ENCODE measurements at regions not wholly inside any gene's neighbourhood (a gene's known extent, or its start where the extent isn't known, plus 50 kb on each side); places are given as distances from the start of the nearest gene placed in this dataset.

DNA sequence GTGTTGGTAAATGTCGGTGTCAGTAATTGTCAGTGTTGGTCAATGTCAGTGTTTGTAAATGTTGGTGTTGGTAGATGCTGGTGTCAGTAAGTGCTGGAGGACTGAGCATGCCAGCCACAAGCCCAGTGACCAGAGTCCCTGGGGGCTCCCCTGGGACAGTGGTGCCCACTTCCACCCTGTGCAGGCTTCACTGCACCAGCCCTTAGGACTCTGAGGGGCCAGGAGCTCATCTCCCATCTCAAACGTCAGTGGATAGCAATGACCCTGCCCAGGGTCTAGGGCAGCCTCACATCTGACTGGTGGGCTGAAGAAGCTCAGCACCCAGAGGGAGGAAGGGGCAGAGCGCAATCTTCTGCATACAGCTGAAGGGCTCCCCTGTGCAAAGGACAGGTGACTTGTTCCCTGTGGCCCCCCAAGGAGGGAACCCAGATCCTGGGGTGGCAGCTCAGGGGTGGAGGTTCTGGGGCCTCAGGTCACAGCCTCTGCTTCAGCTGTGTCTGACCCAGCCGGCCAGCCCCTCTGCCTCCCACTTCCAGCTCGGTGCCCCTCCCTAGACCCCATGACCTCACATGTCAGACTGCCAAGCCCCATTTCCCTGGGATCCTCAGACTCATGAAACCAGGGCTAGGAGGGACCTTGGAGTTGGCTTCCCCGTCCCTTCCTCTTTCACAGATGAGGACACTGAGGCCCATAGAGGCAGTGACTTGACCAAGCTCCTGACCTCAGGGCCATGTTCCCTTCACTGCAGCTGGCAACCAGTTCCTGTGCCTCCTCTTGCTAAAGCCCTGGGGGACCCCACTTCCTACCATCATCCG, 138.4 kb downstream of the CRYBB2 start:
- no peaks in the 10 kb centered on the region for H3K9me3 ChIP-seq (ENCODE audit: low read length)
- H3K4me3 ChIP-seq (ENCODE audit: low read length), result no peak overlapping the region
- POLR2A ChIA-PET (ENCODE audit: unreplicated experiment), result interaction anchor here (0.6 kb wide), 1 partner anchor 46 kb away, joined by 3 read pairs; no protein-coding TSS in a partner anchor
- TF ChIP-seq, protein P1, sequence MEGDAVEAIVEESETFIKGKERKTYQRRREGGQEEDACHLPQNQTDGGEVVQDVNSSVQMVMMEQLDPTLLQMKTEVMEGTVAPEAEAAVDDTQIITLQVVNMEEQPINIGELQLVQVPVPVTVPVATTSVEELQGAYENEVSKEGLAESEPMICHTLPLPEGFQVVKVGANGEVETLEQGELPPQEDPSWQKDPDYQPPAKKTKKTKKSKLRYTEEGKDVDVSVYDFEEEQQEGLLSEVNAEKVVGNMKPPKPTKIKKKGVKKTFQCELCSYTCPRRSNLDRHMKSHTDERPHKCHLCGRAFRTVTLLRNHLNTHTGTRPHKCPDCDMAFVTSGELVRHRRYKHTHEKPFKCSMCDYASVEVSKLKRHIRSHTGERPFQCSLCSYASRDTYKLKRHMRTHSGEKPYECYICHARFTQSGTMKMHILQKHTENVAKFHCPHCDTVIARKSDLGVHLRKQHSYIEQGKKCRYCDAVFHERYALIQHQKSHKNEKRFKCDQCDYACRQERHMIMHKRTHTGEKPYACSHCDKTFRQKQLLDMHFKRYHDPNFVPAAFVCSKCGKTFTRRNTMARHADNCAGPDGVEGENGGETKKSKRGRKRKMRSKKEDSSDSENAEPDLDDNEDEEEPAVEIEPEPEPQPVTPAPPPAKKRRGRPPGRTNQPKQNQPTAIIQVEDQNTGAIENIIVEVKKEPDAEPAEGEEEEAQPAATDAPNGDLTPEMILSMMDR (conservative IDR thresholded peaks at IDR 0.05; ENCODE audit: low read depth, low read length), result no peak
- TF ChIP-seq EZH2phosphoT487 (IDR thresholded peaks at IDR 0.05; ENCODE audit: borderline replicate concordance, low read length), result no peak
- TF ChIP-seq EZH2 (IDR thresholded peaks at IDR 0.05; ENCODE audit: low read length, unreplicated experiment), result no peak
- peaks cover 9% of the 10 kb centered on the region; the same call in 1 of the 2 replicates for H3K36me3 ChIP-seq (ENCODE audit: low read depth, low read length)
- no peak overlapping the region for H3K9ac ChIP-seq (ENCODE audit: low read length)
- intact Hi-C loops (cut with micrococcal nuclease), result no loop called here
- no peak overlapping the region for H3K4me2 ChIP-seq (ENCODE audit: low read length)
- H3K4me1 ChIP-seq (ENCODE audit: insufficient read depth, low read length), result no peaks in the 10 kb centered on the region
- BruUV-seq (replicated peaks), result no TSS peak
- no peaks in the 10 kb centered on the region for H3K27me3 ChIP-seq (ENCODE audit: low read length)
- DNase-seq (no peak), ATAC-seq (no peak)
- H4K20me1 ChIP-seq (ENCODE audit: low read length), result no peaks in the 10 kb centered on the region
- H3K79me2 ChIP-seq (ENCODE audit: low read length), result peaks cover 8% of the 10 kb centered on the region
- CTCF ChIA-PET, result no interaction called here
- no peaks in the 10 kb centered on the region for H3K9me2 ChIP-seq (replicated peaks; ENCODE audit: low read length)
- no peaks in the 10 kb centered on the region for H3F3A ChIP-seq (ENCODE audit: low read length, unreplicated experiment)
- H3K27ac ChIP-seq (ENCODE audit: low read length), result no peak overlapping the region
- H2AFZ ChIP-seq (ENCODE audit: low read length), result no peak overlapping the region

DNA sequence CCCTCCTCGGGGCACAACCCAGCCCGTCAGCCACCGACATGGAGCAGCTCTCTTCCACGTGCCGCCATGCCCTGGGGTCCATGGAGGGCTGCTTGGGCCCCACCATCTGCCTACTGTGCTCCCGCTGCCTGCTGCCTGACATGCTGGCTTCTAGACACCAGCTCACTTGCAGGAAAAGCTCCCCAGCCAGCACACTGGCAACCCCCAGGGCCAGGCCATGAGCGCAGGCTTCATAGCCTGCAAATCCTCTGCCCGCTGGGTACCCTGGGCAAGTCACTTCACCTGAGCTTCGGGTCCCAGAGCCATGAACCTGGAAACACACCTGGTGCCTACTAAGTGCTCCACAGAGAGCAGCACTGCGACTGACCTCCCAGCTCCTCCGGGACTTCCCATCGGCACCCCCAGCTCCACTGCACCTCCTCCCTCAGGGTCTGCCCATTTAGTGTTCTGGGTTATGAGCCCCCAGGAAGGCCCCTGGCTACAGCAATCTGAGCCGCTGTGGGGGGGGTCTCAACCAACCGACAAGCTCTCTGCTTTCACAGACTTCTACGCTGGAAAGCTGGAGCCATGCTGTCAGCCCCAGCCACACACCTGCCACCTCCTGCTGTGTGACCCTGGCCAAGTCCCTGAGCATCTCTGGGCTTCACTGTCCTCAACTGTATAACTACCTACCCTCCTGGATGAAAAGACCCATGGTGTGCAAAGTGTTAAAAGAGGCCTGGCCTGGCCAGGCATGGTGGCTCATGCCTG, 139.2 kb downstream of the CRYBB2 start:
- H3K4me3 ChIP-seq (ENCODE audit: low read length), result no peak overlapping the region
- POLR2A ChIA-PET (ENCODE audit: unreplicated experiment), result no interaction called here
- intact Hi-C loops (cut with micrococcal nuclease), result no loop called here
- no peaks in the 10 kb centered on the region for H3K4me1 ChIP-seq (ENCODE audit: insufficient read depth, low read length)
- H3K9ac ChIP-seq (ENCODE audit: low read length), result no peak overlapping the region
- H3K4me2 ChIP-seq (ENCODE audit: low read length), result no peak overlapping the region
- no peak overlapping the region for H2AFZ ChIP-seq (ENCODE audit: low read length)
- H3K9me3 ChIP-seq (ENCODE audit: low read length), result no peaks in the 10 kb centered on the region
- ATAC-seq (no peak), DNase-seq (no peak)
- TF ChIP-seq EZH2phosphoT487 (IDR thresholded peaks at IDR 0.05; ENCODE audit: borderline replicate concordance, low read length) (no peak), EZH2 (IDR thresholded peaks at IDR 0.05; ENCODE audit: low read length, unreplicated experiment) (no peak)
- TF ChIP-seq, protein P1 (conservative IDR thresholded peaks at IDR 0.05; ENCODE audit: low read depth, low read length), result no peak
- H3K36me3 ChIP-seq (ENCODE audit: low read depth, low read length), result peaks cover 9% of the 10 kb centered on the region; the same call in 1 of the 2 replicates
- H3F3A ChIP-seq (ENCODE audit: low read length, unreplicated experiment), result no peaks in the 10 kb centered on the region
- no peaks in the 10 kb centered on the region for H3K27me3 ChIP-seq (ENCODE audit: low read length)
- no TSS peak for BruUV-seq (replicated peaks)
- H3K9me2 ChIP-seq (replicated peaks; ENCODE audit: low read length), result no peaks in the 10 kb centered on the region
- CTCF ChIA-PET, result no interaction called here
- no peaks in the 10 kb centered on the region for H4K20me1 ChIP-seq (ENCODE audit: low read length)
- peaks cover 9% of the 10 kb centered on the region for H3K79me2 ChIP-seq (ENCODE audit: low read length)
- no peak overlapping the region for H3K27ac ChIP-seq (ENCODE audit: low read length)

Data from PC-3 (cell line).